K562 (cell line): ENCODE measurements at regions not wholly inside any gene's neighbourhood (a gene's known extent, or its start where the extent isn't known, plus 50 kb on each side); places are given as distances from the start of the nearest gene placed in this dataset.

ENCODE experiments used
- ATAC-seq: fragments of 200-7000 bp; cut with Tn5 transposase; 3 replicates; pipeline ENCODE4 v1.9.1; 2020; ENCODE audit warnings: moderate library complexity
- BruUV-seq: library from RNA; stranded (reverse); fragments of 400-500 nt; replicated peaks from 2 replicates; lab custom pipeline; 2021; lab: Mats Ljungman, UMichigan
- CTCF ChIA-PET: fragments of 300-600 bp; formaldehyde crosslinking; extraction: SDS; loops from one replicate; lab custom pipeline; 2021; ENCODE audit warnings: low intra/inter-chr PET ratio; lab: Yijun Ruan, JAX
- POLR2A ChIA-PET: fragments of 300-600, 350-650 bp; sonication (Branson Sonifier 250); formaldehyde crosslinking; extraction: SDS; loops from one replicate; lab custom pipeline; 2021; ENCODE audit warnings: antibody characterized with exemption, inconsistent platforms; lab: Yijun Ruan, JAX
- DNase-seq, 4 experiments: peaks; one replicate each; pipeline versions ENCODE4 v3.0.0 to v3.0.0-alpha.2; 2011 to 2018; ENCODE audit warnings: low spot score in 3 of 4, mixed read lengths in 3 of 4; ENCODE audit errors: extremely low read depth in 1 of 4
- FAIRE-seq: peaks from 2 replicates; lab custom pipeline; 2011; peaks lifted over from hg19 to GRCh38; lab: Jason Lieb, UNC
- H2AFZ ChIP-seq: 2 replicates; pipeline ENCODE4 v1.6.0; 2011; ENCODE audit warnings: low read depth, low read length, control low read depth, inconsistent platforms
- H3K27ac ChIP-seq: fragments of 200-600 bp; 3 replicates; pipeline ENCODE4 v1.8.0; 2011; ENCODE audit warnings: low read depth, mild to moderate bottlenecking, control low read depth, inconsistent platforms, low read length, moderate library complexity, mixed read lengths; ENCODE audit errors: extremely low read depth
- H3K27me3 ChIP-seq, 2 experiments: fragments of 300-600 bp in 1 of 2; 2 replicates in 1 of 2; 3 replicates in 1 of 2; pipeline versions ENCODE4 v1.6.0 to v1.8.0; 2011; ENCODE audit warnings: inconsistent platforms in 2 of 2, low read length in 2 of 2, mild to moderate bottlenecking in 1 of 2, mixed read lengths in 1 of 2, moderate library complexity in 1 of 2; ENCODE audit not compliant: control insufficient read depth in 2 of 2, insufficient read depth in 2 of 2
- H3K36me3 ChIP-seq: fragments of 300-600 bp; 3 replicates; pipeline ENCODE4 v1.8.0; 2011; ENCODE audit warnings: mild to moderate bottlenecking, low read length, inconsistent platforms; ENCODE audit not compliant: control insufficient read depth, insufficient read depth
- H3K4me1 ChIP-seq, 2 experiments: fragments of 200-600 bp in 1 of 2; replicated peaks in 1 of 2; 2 replicates in 1 of 2; 3 replicates in 1 of 2; pipeline versions ENCODE4 v1.5.1 to v1.8.0; 2011; ENCODE audit warnings: inconsistent platforms in 2 of 2, low read length in 2 of 2, mild to moderate bottlenecking in 1 of 2, mixed read lengths in 1 of 2, moderate library complexity in 1 of 2; ENCODE audit not compliant: control insufficient read depth in 2 of 2, insufficient read depth in 2 of 2
- H3K4me2 ChIP-seq: 2 replicates; pipeline ENCODE4 v1.6.1; 2011; ENCODE audit warnings: low read length, control low read depth, inconsistent platforms, mixed read lengths; ENCODE audit not compliant: insufficient read depth
- H3K4me3 ChIP-seq: fragments of 200-600 bp; sonication (generic), shearing (Covaris generic); 2 replicates; pipeline ENCODE4 v1.5.1; 2016; ENCODE audit warnings: control low read depth, inconsistent platforms
- H3K79me2 ChIP-seq: fragments of 200-600 bp; 3 replicates; pipeline ENCODE4 v1.8.0; 2011; ENCODE audit warnings: low read length, inconsistent platforms; ENCODE audit not compliant: control insufficient read depth, insufficient read depth
- H3K9ac ChIP-seq, 2 experiments: 2 replicates each; pipeline versions ENCODE4 v1.6.0 to v1.6.1; 2011; ENCODE audit warnings: low read depth in 2 of 2, low read length in 2 of 2, control low read depth in 1 of 2, inconsistent platforms in 1 of 2, mild to moderate bottlenecking in 1 of 2, mixed read lengths in 1 of 2; ENCODE audit not compliant: insufficient read depth in 1 of 2
- H3K9me1 ChIP-seq: one replicate; pipeline ENCODE4 v1.6.0; 2011; ENCODE audit warnings: inconsistent platforms, mild to moderate bottlenecking, low read length, moderate library complexity; ENCODE audit not compliant: control insufficient read depth, insufficient read depth
- H3K9me3 ChIP-seq: replicated peaks from 2 replicates; pipeline ENCODE4 v1.5.1; 2011; ENCODE audit warnings: low read depth, low read length, inconsistent platforms; ENCODE audit not compliant: control insufficient read depth, insufficient read depth
- H4K20me1 ChIP-seq: replicated peaks from 2 replicates; pipeline ENCODE4 v1.6.1; 2011; ENCODE audit warnings: low read length, inconsistent platforms, mixed read lengths; ENCODE audit not compliant: control insufficient read depth, insufficient read depth
- ASH1L ChIP-seq: fragments of 450-650 bp; IDR thresholded peaks from 2 replicates; pipeline ENCODE4 v1.6.1; 2018; ENCODE audit warnings: borderline replicate concordance, mild to moderate bottlenecking, low read depth; ENCODE audit not compliant: partially characterized antibody
- CBFA2T2 ChIP-seq: fragments of 450-650 bp; conservative IDR thresholded peaks from 2 replicates; pipeline ENCODE4 v1.6.1; 2017; ENCODE audit warnings: mild to moderate bottlenecking
- E2F3 ChIP-seq: fragments of 250-450 bp; sonication (Bioruptor Pico); IDR thresholded peaks from 2 replicates; pipeline ENCODE4 v1.4.0; 2020; ENCODE audit warnings: mild to moderate bottlenecking
- HDAC3 ChIP-seq: fragments of 450-650 bp; IDR thresholded peaks from 2 replicates; pipeline ENCODE4 v1.6.1; 2018; ENCODE audit warnings: borderline replicate concordance, mild to moderate bottlenecking, moderate library complexity; ENCODE audit not compliant: partially characterized antibody
- KDM5B ChIP-seq: fragments of 200-600 bp; sonication (generic); IDR thresholded peaks from 2 replicates; pipeline ENCODE4 v1.6.1; 2012; ENCODE audit warnings: low read depth, mild to moderate bottlenecking, moderate library complexity, low read length, control low read depth, inconsistent platforms; ENCODE audit not compliant: insufficient replicate concordance
- MCM3 ChIP-seq: fragments of 450-650 bp; IDR thresholded peaks from 2 replicates; pipeline ENCODE4 v1.6.1; 2016
- NONO ChIP-seq, 2 experiments: fragments of 200-400 bp in 1 of 2; fragments of 450-650 bp in 1 of 2; formaldehyde crosslinking in 1 of 2; IDR thresholded peaks; 2 replicates each; pipeline ENCODE4 v1.6.1; 2017; ENCODE audit warnings: low read depth in 2 of 2, mild to moderate bottlenecking in 2 of 2, moderate library complexity in 2 of 2, low read length in 1 of 2
- PHF8 ChIP-seq: fragments of 200-600 bp; sonication (generic); IDR thresholded peaks from 2 replicates; pipeline ENCODE4 v1.6.1; 2012; ENCODE audit warnings: mixed run types, mild to moderate bottlenecking, inconsistent platforms, low read length, moderate library complexity, borderline replicate concordance
- PTBP1 ChIP-seq: fragments of 200-400 bp; formaldehyde crosslinking; IDR thresholded peaks from 2 replicates; pipeline ENCODE4 v1.6.1; 2017; ENCODE audit warnings: low read depth, low read length
- RBM25 ChIP-seq: fragments of 200-400 bp; formaldehyde crosslinking; IDR thresholded peaks from 2 replicates; pipeline ENCODE4 v1.6.1; 2018; ENCODE audit warnings: low read length, low read depth, moderate library complexity; ENCODE audit not compliant: severe bottlenecking
- SMARCE1 ChIP-seq: fragments of 450-650 bp; IDR thresholded peaks from 2 replicates; pipeline ENCODE4 v1.7.1; 2016; ENCODE audit warnings: mild to moderate bottlenecking
- SRSF9 ChIP-seq: fragments of 200-400 bp; formaldehyde crosslinking; IDR thresholded peaks from 2 replicates; pipeline ENCODE4 v1.6.1; 2017; ENCODE audit warnings: low read depth, low read length, borderline replicate concordance
- SUPT5H ChIP-seq: fragments of 450-650 bp; IDR thresholded peaks from 2 replicates; pipeline ENCODE4 v1.6.1; 2016
- TAL1 ChIP-seq: fragments of 450-650 bp; IDR thresholded peaks from 2 replicates; pipeline ENCODE4 v1.6.1; 2016; ENCODE audit warnings: mild to moderate bottlenecking
- TOE1 ChIP-seq, 2 experiments: fragments of 450-650 bp in 1 of 2; sonication (generic) in 1 of 2; formaldehyde crosslinking in 1 of 2; IDR thresholded peaks; 2 replicates each; pipeline versions ENCODE4 v1.7.1 to v1.8.0; 2016 to 2022; ENCODE audit warnings: borderline replicate concordance in 2 of 2, mild to moderate bottlenecking in 2 of 2, antibody characterized with exemption in 1 of 2, inconsistent platforms in 1 of 2, low read depth in 1 of 2, missing genetic modification reagents in 1 of 2, moderate library complexity in 1 of 2
- TRIM24 ChIP-seq, 2 experiments: fragments of 450-650 bp; IDR thresholded peaks; 2 replicates each; pipeline ENCODE4 v1.6.1; 2016
- XRCC4 ChIP-seq: IDR thresholded peaks from one replicate; pipeline ENCODE4 v1.6.1; 2011; ENCODE audit not compliant: insufficient read depth, insufficient read length; ENCODE audit errors: extremely low read depth
- ZBED1 ChIP-seq: IDR thresholded peaks from 2 replicates; pipeline ENCODE4 v1.6.1; 2014
- ZNF354B ChIP-seq: fragments of 250-450 bp; sonication (Bioruptor Pico); IDR thresholded peaks from 2 replicates; pipeline ENCODE4 v1.4.0; 2020
- ZNF41 ChIP-seq: fragments of 250-450 bp; sonication (Bioruptor Pico); conservative IDR thresholded peaks from 2 replicates; pipeline ENCODE4 v1.4.0; 2020; ENCODE audit warnings: mild to moderate bottlenecking
- ZNF778 ChIP-seq: fragments of 450-650 bp; formaldehyde crosslinking; IDR thresholded peaks from 2 replicates; pipeline ENCODE4 v1.4.0; 2020; ENCODE audit warnings: mild to moderate bottlenecking, moderate library complexity
- ZNF830 ChIP-seq: fragments of 250-450 bp; sonication (Bioruptor Pico); IDR thresholded peaks from 2 replicates; pipeline ENCODE4 v1.5.0; 2021; ENCODE audit warnings: mild to moderate bottlenecking
- WGBS: fragments of 100-300 bp; shearing (Covaris generic); methylation state at CpG from one replicate; pipeline ENCODE4 v1.1.6; 2016; ENCODE audit warnings: low coverage, mixed read lengths; ENCODE audit not compliant: insufficient coverage; ENCODE audit errors: missing lambda C conversion rate; 5-methylcytosine and 5-hydroxymethylcytosine counted together
- in situ Hi-C: fragments of 300-500 bp; cut with MboI; formaldehyde crosslinking; loops from 4 replicates; pipeline ENCODE4 v1.15.0; 2018; ENCODE audit warnings: inconsistent platforms, mixed read lengths
- intact Hi-C: fragments of 100-400 bp; cut with micrococcal nuclease; formaldehyde crosslinking; loops from 2 replicates; pipeline ENCODE4 v1.14.2; 2022
- TF ChIP-seq, protein P1 (sequence below): sonication (generic); formaldehyde crosslinking; IDR thresholded peaks from 2 replicates; pipeline ENCODE4 v1.8.0; 2022; ENCODE audit warnings: mild to moderate bottlenecking, missing genetic modification reagents

DNA sequence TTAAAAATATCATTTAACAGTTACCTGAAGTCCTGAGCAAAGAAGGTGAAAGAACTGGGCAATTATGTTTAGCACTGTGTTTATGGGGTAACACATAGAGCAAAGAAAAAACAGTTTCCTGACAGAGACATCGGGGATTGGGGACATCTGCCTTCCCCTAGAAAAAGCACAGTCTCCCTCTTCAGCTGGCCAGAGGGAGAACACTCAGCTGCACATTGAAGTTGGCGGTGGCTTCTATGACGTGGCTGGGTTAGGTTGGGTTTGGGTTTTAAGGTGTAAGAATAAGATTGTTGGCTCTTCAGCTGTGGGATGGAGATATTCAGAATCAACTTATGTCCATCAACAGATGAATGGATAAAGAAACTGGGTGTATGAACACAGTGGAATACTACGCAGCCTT is 124.0 kb upstream of the DTNBP1 start (continued):
- TF ChIP-seq ZNF41 (CRISPR knock-in tag): no peak
- TF ChIP-seq HDAC3: no peak
- no peak for TF ChIP-seq RBM25
- TF ChIP-seq MCM3: no peak
- TF ChIP-seq ZBED1: no peak
- TF ChIP-seq SRSF9: no peak
- TF ChIP-seq CBFA2T2: no peak
- TF ChIP-seq, protein P1, sequence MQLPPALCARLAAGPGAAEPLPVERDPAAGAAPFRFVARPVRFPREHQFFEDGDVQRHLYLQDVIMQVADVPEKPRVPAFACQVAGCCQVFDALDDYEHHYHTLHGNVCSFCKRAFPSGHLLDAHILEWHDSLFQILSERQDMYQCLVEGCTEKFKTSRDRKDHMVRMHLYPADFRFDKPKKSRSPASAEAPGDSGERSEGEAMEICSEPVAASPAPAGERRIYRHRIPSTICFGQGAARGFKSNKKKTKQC (CRISPR knock-in tag): no peak
- no peak for TF ChIP-seq ASH1L
- TF ChIP-seq KDM5B: no peak
- TF ChIP-seq TRIM24 (IDR thresholded peaks at IDR 0.05): no peak
- TF ChIP-seq ZNF354B (CRISPR knock-in tag): no peak
- no peak for TF ChIP-seq PTBP1

DNA sequence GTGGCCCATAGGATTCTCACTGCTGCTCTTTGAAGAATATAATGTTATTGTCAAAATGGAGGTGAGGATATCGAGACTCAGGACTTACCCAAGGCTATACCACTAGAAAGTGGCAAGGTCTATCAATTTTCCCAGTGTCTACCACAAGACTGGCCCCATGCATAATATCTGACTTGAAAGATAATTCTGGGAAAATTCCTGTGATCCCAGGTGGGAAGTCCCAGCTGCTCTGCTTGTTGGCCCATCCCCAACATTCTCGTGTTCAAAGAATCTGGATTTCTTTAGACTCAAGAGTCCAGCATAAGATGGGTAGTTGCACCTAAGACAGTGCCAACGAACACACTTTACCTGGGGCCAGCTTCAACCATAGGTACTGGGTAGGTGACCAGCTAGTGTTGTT is 120.7 kb upstream of the DTNBP1 start:
- no peak for ATAC-seq
- intact Hi-C loops: no loop called here

More for the DNA sequence above, 120.7 kb upstream of the DTNBP1 start:
- Histone ChIP-seq H3K4me2 (no peak overlapping the region), H3K27me3 (no peaks in the 10 kb centered on the region; a peak in 1 of 5 replicates), H3K4me3 (no peak overlapping the region), H3K9ac (no peak overlapping the region), H4K20me1 (no peaks in the 10 kb centered on the region), H3K36me3 (no peaks in the 10 kb centered on the region), H3K9me1 (no peaks in the 10 kb centered on the region), H3K4me1 (no peaks in the 10 kb centered on the region), H3K79me2 (no peaks in the 10 kb centered on the region), H2AFZ (no peak overlapping the region), H3K9me3 (no peaks in the 10 kb centered on the region), H3K27ac (no peak overlapping the region)
- WGBS: 12% methylated on average over 3 of the region's 3 CpGs
- DNase-seq (no peak), FAIRE-seq (no peak)
- CTCF ChIA-PET: no interaction called here
- in situ Hi-C loops: no loop called here
- BruUV-seq: no TSS peak
- TF ChIP-seq XRCC4: no peak
- no peak for TF ChIP-seq PHF8
- TF ChIP-seq SMARCE1: no peak
- no peak for TF ChIP-seq TOE1 (IDR thresholded peaks at IDR 0.05; ENCODE audit: borderline replicate concordance)
- TF ChIP-seq TOE1 (CRISPR knock-in tag; IDR thresholded peaks at IDR 0.05; ENCODE audit: borderline replicate concordance, low read depth): no peak
- no peak for TF ChIP-seq TAL1
- no peak for TF ChIP-seq ZNF830 (CRISPR knock-in tag)
- no peak for TF ChIP-seq NONO (IDR thresholded peaks at IDR 0.05; ENCODE audit: low read depth in 2 of 2, low read length in 1 of 2)
- TF ChIP-seq E2F3 (CRISPR knock-in tag): no peak
- TF ChIP-seq SUPT5H: no peak
- no peak for TF ChIP-seq ZNF778 (CRISPR knock-in tag)
- POLR2A ChIA-PET: interaction anchor here (1.2 kb wide), 1 partner anchor 14 kb away, joined by 4 read pairs; no protein-coding TSS in a partner anchor
